Spinal cord (tissue), 9 donors: ENCODE measurements at regions not wholly inside any gene's neighbourhood (a gene's known extent, or its start where the extent isn't known, plus 50 kb on each side); places are given as distances from the start of the nearest gene placed in this dataset.

Source experiments
- DNase-seq, 6 donors: peaks; one replicate each; pipeline versions ENCODE4 v3.0.0 to v3.0.0-alpha.2; 2013 to 2015; ENCODE audit warnings: low spot score in 6 of 6, low read depth in 4 of 6
- H3K27ac ChIP-seq: one replicate; pipeline ENCODE4 v1.5.1; 2013; ENCODE audit warnings: low read depth, low read length, control low read depth
- H3K27me3 ChIP-seq: one replicate; pipeline ENCODE4 v1.6.1; 2013; ENCODE audit warnings: low read length; ENCODE audit not compliant: control insufficient read depth, insufficient read depth
- H3K36me3 ChIP-seq: one replicate; pipeline ENCODE4 v1.6.1; 2013; ENCODE audit warnings: low read length; ENCODE audit not compliant: control insufficient read depth, insufficient read depth
- H3K4me1 ChIP-seq: one replicate; pipeline ENCODE4 v1.6.1; 2013; ENCODE audit warnings: low read length; ENCODE audit not compliant: control insufficient read depth, insufficient read depth
- H3K4me3 ChIP-seq: one replicate; pipeline ENCODE4 v1.5.1; 2013; ENCODE audit warnings: low read depth, low read length, control low read depth
- H3K9me3 ChIP-seq: one replicate; pipeline ENCODE4 v1.6.1; 2013; ENCODE audit warnings: low read length; ENCODE audit not compliant: control insufficient read depth, insufficient read depth
- WGBS: methylation state at CpG from one replicate; pipeline ENCODE4 v1.1.5; 2013; ENCODE audit warnings: missing lambda C conversion rate; ENCODE audit not compliant: insufficient coverage; 5-methylcytosine and 5-hydroxymethylcytosine counted together
- donor health status: healthy.

- DNase-seq = no peak
- Histone ChIP-seq H3K27ac (no peak overlapping the region), H3K9me3 (no peaks in the 10 kb centered on the region), H3K4me1 (peaks cover 14% of the 10 kb centered on the region), H3K27me3 (no peaks in the 10 kb centered on the region), H3K4me3 (no peak overlapping the region), H3K36me3 (no peaks in the 10 kb centered on the region)
- WGBS = 88% methylated on average over 7 of the region's 7 CpGs
These were observed 358.9 kb downstream of the HRH4 start for GRCh38 chr18:24819141-24819890.

DNA sequence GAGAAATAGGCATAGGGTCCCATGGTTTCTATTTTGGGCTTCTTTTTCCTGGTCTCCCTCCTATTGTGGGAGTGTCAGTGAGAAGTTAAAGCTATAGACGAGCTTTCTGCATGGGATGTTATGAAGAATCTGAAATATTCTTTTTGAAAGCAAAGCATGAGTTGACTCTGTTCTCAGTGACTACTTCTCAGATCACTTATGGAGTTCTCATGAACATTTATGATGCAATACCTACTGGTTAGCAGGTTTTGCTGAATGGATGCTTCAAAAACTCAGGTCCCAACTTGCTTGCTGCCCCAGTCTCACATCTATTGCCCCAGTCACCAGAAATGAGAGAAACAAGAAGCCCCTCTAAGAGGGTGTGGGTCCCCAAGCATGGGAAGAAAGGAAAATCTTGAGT lies 365.0 kb downstream of the HRH4 start:
- whole genome bisulfite sequencing = no CpG with 5 or more reads among the region's 1 CpG
- H3K4me1 ChIP-seq = no peaks in the 10 kb centered on the region
- DNase-seq = no peak

GRCh38 chr18:24826605-24827004 lies 366.2 kb downstream of the HRH4 start:
- Histone ChIP-seq H3K9me3 (no peaks in the 10 kb centered on the region), H3K27me3 (no peaks in the 10 kb centered on the region), H3K27ac (no peak overlapping the region), H3K36me3 (no peaks in the 10 kb centered on the region), H3K4me1 (peaks cover 3% of the 10 kb centered on the region), H3K4me3 (no peak overlapping the region)
- no CpG with 5 or more reads among the region's 2 CpGs for WGBS
- DNase-seq = no peak

More for the DNA sequence above, 365.0 kb downstream of the HRH4 start:
- H3K9me3 ChIP-seq = no peaks in the 10 kb centered on the region
- no peaks in the 10 kb centered on the region for H3K27me3 ChIP-seq
- H3K4me3 ChIP-seq = no peak overlapping the region
- H3K27ac ChIP-seq = no peak overlapping the region
- H3K36me3 ChIP-seq = no peaks in the 10 kb centered on the region

GRCh38 chr18:24827501-24827900 lies 367.1 kb downstream of the HRH4 start:
- H3K36me3 ChIP-seq = no peaks in the 10 kb centered on the region
- H3K27ac ChIP-seq = no peak overlapping the region
- H3K4me3 ChIP-seq = no peak overlapping the region
- H3K4me1 ChIP-seq = peaks cover 7% of the 10 kb centered on the region
- no peaks in the 10 kb centered on the region for H3K27me3 ChIP-seq
- no CpG with 5 or more reads among the region's 1 CpG for WGBS
- DNase-seq = no peak
- H3K9me3 ChIP-seq = no peaks in the 10 kb centered on the region

DNA sequence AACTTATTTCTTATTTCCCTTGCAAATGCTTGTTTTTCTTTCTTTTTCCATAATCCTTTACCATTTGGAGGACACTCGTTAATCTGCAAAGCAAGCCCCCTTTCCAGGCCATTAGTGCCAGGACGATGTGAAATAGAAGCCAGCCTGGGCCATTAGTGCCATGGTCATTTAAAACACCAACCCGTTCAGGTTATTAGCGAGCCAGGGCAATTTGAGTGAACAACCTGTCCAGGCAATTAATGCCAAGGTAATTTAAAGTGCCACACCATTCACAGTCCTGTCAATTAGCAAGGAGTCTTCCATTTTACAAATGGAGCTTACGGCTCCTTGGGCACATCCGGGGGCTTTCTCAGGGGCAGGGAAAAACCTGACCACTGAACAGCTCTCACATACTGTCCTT lies 370.6 kb downstream of the HRH4 start:
- Histone ChIP-seq H3K36me3 (no peaks in the 10 kb centered on the region), H3K4me3 (no peak overlapping the region), H3K27me3 (no peaks in the 10 kb centered on the region), H3K4me1 (peaks cover 7% of the 10 kb centered on the region), H3K27ac (no peak overlapping the region), H3K9me3 (no peaks in the 10 kb centered on the region)
- 65% methylated on average over 6 of the region's 6 CpGs for WGBS
- DNase-seq = peak in 1 of 6 donors; percentile 37

DNA sequence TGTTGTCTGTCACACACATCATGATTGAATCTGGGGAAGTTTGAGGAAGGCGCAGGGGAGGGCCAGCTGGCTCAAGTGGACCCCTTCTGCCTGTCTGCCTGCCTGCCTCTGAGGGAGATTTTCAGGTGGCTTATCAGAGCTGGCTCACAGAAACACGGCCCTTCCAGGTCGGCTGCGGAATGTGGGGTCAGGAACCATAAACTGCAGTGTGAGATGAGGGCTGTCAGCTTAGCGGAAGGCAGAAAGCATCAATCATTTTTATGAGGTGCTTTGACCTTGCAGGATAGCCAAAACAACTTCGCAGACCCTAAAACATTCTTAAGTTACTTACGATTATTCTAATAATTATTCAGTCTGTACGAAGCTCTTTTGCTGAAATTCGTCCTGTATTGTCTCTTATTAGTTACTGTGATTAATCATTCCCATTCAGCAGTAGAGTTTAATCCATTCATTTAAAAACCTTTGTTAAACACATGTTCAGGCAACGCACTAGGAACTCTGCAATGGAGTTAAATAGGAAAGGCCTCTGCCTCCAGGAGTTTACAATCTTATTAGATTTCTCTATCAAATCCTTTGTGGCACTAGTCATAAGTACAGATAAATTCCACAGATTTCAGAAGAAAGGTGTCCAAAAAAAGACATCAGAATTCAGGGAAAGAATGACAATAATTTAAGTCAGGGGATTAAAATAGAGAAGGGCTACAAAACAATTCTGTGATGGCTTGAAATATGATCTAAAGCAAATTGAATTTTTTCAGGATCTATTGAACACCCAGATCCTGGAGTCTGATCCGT lies 371.6 kb downstream of the HRH4 start:
- no peaks in the 10 kb centered on the region for H3K36me3 ChIP-seq
- peaks cover 7% of the 10 kb centered on the region for H3K4me1 ChIP-seq
- 29% methylated on average over 5 of the region's 11 CpGs for WGBS
- H3K27ac ChIP-seq = no peak overlapping the region
- H3K27me3 ChIP-seq = no peaks in the 10 kb centered on the region
- H3K4me3 ChIP-seq = no peak overlapping the region
- DNase-seq = no peak
- no peaks in the 10 kb centered on the region for H3K9me3 ChIP-seq

DNA sequence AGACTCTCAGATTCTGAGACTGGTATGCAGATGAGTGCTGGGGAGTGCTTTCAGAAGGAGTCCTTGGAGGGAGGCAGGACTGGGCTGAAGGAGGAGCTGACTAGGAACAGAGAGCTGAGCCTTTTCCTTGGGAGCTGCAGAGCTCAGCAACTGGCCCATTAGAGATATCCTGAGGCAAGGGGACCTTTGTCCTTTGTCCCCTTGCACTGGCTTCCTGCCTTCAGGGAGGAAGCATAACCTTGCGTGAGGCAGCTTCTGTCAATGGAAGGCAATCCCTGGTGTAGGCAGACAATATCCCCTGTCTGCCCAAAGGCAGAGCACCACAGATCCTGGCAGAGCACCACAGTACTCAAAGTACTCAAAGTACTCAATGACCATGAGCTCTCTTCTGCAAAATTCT lies 375.3 kb downstream of the HRH4 start:
- no peak for DNase-seq
- no peak overlapping the region for H3K27ac ChIP-seq
- H3K4me3 ChIP-seq = no peak overlapping the region
- H3K27me3 ChIP-seq = no peaks in the 10 kb centered on the region
- no peaks in the 10 kb centered on the region for H3K36me3 ChIP-seq
- H3K9me3 ChIP-seq = no peaks in the 10 kb centered on the region
- WGBS = 100% methylated on average over 1 of the region's 1 CpG
- H3K4me1 ChIP-seq = peaks cover 7% of the 10 kb centered on the region

- WGBS = 31% methylated on average over 2 of the region's 3 CpGs
- Histone ChIP-seq H3K27me3 (no peaks in the 10 kb centered on the region), H3K27ac (no peak overlapping the region), H3K4me3 (no peak overlapping the region), H3K9me3 (no peaks in the 10 kb centered on the region), H3K4me1 (no peaks in the 10 kb centered on the region), H3K36me3 (no peaks in the 10 kb centered on the region)
- no peak for DNase-seq
These were observed 376.6 kb downstream of the HRH4 start for GRCh38 chr18:24837066-24837465.

DNA sequence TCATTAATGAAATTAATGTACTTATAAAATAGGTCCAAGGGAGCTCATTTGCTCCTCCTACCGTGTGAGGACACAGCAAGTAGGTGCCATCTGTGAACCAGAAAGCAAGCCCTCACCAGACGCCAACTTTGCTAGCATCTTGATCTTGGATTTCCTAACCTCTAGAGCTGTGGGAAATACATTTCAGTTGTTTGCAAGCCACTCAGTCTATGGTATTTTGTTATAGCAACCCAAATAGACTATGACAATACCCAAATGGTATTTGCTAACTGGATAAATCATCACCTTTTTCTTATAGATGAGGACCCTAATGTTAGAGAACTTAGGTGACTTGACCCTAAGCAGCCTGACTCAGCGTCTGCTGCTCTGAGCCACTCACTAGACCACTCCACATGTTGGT lies 379.6 kb downstream of the HRH4 start:
- no peak overlapping the region for H3K27ac ChIP-seq
- DNase-seq = no peak
- 90% methylated on average over 2 of the region's 3 CpGs for WGBS
- H3K9me3 ChIP-seq = no peaks in the 10 kb centered on the region
- H3K4me1 ChIP-seq = no peaks in the 10 kb centered on the region
- H3K4me3 ChIP-seq = no peak overlapping the region
- no peaks in the 10 kb centered on the region for H3K27me3 ChIP-seq
- no peaks in the 10 kb centered on the region for H3K36me3 ChIP-seq

DNA sequence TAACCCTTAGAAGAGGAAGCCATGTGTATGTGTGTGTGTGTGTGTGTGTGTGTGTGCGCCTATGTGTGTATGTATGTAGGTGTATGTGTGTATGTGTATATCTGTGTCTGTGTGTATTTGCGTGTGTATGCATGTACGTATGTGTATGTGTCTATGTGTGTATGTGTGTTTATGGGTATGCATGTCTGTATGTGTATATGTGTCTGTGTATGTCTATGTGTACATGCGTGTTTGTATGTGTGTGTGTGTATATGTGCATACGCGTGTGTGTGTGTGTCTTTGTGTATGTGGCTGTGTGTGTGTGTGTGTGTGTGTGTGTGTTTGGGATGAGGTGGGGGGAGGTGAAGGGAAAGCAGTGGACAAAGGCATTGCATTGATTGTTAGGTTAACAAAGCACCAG lies 380.2 kb downstream of the HRH4 start:
- 77% methylated on average over 6 of the region's 6 CpGs for WGBS
- Histone ChIP-seq H3K36me3 (no peaks in the 10 kb centered on the region), H3K4me1 (no peaks in the 10 kb centered on the region), H3K27ac (no peak overlapping the region), H3K4me3 (no peak overlapping the region), H3K27me3 (no peaks in the 10 kb centered on the region), H3K9me3 (no peaks in the 10 kb centered on the region)
- no peak for DNase-seq
